Hepatic stellate cell (primary cell): ENCODE measurements at regions not wholly inside any gene's neighbourhood (a gene's known extent, or its start where the extent isn't known, plus 50 kb on each side); places are given as distances from the start of the nearest gene placed in this dataset.
"Not testable (repeated sequence)": the region's sequence is repeated elsewhere in the genome, so short reads cannot be mapped to it uniquely, and the experiment has no call there.

Experiments
- DNase-seq: peaks from one replicate; pipeline ENCODE4 v3.0.0; 2011; ENCODE audit warnings: low spot score

GRCh38 chr2:192437653-192438052 is 242.9 kb upstream of the TMEFF2 start:
- DNase-seq: no peak

DNA sequence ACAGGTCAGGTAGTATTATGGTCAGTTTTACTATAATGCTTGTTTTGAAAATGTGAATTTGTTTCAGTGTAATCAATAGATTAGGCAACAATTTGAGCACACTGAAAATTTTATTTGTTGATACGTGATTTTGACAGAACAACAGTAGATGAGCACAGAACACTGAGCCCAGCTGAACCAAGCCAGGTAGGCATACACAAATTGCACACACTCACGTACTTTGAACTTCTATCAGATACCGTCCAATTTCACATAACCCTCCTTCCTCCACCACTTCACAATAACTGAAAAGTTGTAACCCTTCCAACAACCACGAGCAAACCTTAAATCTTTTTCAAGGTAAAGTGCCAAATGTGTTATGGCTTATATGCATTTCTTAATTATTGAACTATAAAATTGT is 229.5 kb upstream of the TMEFF2 start:
- no peak for DNase-seq

GRCh38 chr2:192419786-192420185 is 225.1 kb upstream of the TMEFF2 start:
- no peak for DNase-seq

DNA sequence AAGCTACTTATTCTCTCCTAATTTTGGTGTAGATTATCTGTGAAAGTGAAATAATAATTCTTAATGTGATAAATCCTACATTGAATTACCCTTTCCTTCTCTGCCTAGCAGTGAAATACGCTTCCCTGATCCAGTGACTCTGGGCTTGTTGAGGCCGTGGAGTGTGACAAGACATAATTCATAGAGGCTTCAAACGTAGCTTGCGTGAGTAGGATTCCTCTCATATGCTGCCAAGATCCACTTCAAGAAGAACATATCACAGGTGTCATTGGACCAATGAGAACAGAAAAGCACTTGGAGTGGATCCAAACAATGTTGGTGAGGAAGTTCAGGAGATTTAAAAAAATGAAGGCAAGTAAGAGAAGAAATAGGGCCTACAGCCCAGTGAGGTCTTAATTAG is 221.3 kb upstream of the TMEFF2 start:
- no peak for DNase-seq

GRCh38 chr2:192414794-192415193 is 220.1 kb upstream of the TMEFF2 start:
- no peak for DNase-seq

DNA sequence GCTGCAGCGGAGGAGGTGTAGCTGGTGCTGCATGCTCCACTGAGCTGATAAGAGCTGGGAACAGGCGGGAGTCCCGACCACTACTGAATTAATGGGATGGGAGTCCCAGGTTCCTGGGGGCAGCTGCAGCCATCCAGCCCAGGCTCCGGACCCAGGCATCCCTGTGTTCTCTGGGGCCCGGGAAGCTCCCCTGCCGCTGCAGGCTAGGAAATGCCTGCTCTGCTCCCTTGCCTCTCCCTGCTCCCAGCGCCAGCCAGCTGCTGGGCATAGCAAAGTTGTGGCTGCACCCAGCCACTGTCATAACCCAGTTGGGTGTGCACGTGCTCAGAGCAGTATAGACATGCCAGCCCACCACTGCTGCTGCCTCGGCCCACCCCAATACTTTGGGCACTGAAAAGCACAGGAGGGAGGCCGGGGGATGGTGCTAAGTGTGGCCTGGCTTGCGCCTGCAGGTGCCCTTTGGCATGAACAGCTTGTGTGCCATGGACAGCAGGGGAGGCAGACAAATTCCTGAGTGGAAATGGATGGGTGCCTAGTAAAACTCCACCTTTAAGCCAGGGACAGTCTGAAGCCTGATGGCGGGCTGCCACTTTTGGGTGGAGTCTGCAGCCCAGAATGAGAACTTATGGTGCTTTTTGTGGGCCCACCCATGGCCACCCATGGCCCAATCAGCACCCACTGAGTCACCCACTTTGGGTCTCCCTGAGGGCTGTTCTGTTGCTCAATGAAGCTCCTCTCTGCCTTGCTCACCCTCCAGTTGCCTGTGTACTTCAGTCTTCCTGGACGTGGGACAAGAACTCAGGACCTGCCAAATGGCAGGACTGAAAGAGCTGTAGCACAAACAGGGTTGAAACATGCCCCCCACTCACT is 219.3 kb upstream of the TMEFF2 start:
- no peak for DNase-seq

- not testable (repeated sequence) for DNase-seq
Observed at GRCh38 chr2:192412866-192413265, 218.1 kb upstream of the TMEFF2 start.

DNA sequence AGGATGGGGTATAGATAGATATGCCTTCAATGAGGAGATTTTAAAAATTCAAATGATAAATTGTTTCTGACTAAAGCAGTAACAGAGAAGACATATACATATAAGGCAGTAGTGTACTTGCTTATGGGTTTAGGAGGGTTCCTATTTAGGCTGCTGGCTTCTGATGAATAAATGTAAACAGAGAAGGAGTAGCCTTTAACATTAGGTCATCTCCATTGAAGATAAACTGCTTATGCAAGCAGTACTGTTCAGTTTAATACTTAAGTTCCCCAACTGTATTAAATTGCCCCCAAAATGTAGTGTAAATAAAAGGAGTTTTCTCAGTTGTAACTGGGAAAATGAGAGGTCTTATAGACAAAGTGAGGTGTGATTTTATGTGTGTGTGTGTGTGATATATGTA is 217.7 kb upstream of the TMEFF2 start:
- no peak for DNase-seq

GRCh38 chr2:192411755-192412154 is 217.0 kb upstream of the TMEFF2 start:
- no peak for DNase-seq

DNA sequence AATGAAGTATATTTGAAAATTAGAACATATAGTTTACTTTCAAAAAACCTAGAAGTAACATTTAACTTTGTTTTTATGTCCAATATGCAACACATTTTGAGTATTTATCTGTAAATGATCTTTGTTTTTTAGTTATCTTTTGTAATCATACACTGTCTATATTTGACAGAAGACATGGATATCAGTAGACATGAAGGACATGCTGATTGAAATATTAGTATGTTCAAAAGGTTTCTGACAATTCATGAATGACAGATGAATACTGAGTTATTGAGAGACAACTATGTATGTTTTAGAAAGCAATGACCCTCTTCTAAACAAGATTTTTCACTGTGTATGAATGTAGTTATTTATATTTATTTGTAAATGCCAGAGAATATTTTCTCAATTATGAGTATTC is 215.6 kb upstream of the TMEFF2 start:
- no peak for DNase-seq

DNA sequence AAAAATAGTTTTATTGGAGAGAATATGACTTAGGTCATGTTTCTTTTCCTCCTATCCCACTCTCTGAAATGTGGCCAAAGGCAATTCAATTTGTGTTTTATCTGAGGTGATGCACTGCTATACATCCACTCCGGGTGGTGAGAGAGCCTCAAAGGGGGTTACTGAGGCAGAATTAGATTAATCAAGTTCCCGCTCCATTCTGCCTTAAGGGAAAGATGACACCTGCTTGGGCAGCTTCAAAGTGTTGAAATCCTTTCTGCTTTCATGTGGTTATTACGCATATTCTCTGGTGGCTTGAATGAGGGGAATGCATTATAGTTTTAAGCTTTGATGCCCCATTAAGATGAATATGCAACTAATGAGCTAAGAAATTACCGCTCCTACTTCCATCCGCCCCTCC is 213.0 kb upstream of the TMEFF2 start:
- no peak for DNase-seq

DNA sequence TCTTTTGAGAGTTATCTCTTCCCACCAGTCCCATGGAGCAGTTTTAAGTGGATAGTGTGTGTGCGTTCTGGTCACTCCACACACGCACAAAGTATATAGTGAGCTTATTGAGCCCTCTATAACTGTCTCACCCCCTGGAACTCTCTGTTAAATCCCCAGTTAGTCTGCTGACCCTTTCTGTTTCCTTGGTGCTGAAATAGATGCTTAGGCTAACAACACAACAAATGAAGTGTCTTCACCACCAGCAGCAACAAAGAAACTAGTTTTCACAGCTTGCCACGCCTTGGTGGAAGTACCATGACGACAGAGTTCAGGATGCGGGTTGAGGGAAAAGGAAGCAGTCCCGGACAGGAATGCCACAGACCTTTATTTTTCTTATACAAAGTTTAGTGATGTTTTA is 203.5 kb upstream of the TMEFF2 start:
- no peak for DNase-seq

DNA sequence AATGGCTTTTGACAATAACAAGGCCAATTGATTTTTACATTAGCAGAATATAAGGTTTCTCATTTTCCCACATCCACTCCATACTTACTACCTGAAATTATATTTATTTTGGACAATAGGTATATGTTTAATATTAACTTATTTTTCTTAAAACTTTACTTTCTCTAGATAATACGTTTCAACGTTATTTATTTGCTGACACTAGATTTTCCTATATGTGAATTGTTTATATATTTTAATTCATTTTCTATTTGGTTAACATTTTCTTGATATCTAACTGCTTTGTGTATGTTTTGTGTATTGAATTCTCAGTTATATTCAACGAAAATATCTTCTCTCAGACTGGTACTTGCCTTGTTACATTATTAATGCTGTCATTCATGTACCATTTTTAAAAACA is 199.9 kb upstream of the TMEFF2 start:
- DNase-seq: no peak

DNA sequence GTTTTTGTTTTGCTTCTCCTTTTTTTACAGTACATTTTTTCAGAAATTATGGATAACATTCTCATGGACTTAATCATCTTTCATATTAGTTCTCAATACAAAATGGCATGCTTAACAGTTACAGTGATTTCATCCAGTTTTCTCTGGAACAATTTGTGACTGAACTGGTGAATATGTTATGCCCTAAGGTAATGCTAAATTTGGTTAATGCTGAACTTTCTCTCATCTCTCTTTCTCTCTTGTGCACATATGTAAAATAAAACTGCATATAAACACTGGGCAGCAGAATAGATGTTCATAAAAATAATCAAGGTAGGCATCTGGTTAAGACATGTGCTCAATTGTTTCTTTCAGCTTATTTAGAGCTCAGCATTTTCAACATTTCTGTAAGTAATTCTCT is 196.3 kb upstream of the TMEFF2 start:
- no peak for DNase-seq

DNA sequence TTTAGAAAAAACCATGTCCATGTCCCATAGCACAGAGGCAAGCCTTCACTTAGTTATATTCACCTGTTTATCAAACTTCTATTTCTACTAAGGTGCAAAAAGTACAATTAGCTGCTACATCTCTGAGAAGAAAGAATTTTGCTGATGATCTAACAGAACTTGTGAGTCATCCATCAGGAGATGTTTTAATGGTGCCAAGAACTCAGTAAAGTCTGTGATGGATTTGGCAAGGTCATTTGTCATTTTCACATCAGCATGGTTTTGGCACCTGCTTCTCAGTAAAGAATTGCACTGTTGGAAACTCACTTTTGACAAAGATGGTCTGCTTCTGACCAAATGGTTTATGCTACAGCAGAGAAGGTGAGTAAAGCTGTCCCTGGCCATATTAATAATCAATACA is 195.7 kb upstream of the TMEFF2 start:
- no peak for DNase-seq

GRCh38 chr2:192384191-192384590 is 189.5 kb upstream of the TMEFF2 start:
- DNase-seq: not testable (repeated sequence)

DNA sequence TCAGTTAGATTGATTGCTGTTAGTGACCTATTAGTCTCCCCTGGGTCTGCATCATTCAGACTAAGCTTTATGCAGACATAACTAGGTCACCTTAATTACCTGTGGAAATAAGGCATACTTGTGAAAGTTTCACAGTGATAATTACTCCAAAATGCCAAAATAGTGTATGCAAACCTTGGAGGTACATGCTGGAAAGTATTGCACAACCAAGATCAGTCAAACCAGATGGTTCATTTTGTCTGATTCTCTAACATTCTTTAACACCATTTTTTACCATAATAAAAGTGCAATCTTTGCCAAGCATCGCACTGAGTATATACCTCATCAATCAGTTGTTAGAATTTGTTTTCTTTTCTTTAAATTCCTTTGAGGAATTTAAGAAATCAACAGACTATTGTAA is 186.3 kb upstream of the TMEFF2 start:
- no peak for DNase-seq

GRCh38 chr2:192379736-192380135 is 185.0 kb upstream of the TMEFF2 start:
- no peak for DNase-seq

- no peak for DNase-seq
Observed at GRCh38 chr2:192377173-192377572, 182.4 kb upstream of the TMEFF2 start.

DNA sequence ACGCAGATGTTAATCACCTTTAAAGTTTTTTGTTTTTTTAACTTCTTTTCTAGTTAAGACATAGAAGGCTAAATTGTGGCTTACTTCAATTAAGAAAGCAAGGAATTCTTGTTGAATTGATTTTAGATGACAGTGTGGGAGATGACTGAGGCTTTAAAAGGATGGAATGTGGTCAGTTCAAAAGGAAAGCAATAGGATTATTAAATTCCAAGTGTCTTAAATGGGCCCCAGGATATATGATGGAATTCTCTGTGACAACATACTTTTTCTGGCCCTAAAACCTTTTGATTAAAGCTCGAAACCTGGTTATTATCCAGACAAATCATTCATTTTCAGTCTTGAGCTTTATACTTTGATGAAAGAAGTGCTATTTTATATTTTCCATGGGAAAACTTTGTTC is 179.0 kb upstream of the TMEFF2 start:
- DNase-seq: no peak

GRCh38 chr2:192373221-192373620 is 178.5 kb upstream of the TMEFF2 start:
- DNase-seq: no peak

- no peak for DNase-seq
Observed at GRCh38 chr2:192369969-192370368, 175.2 kb upstream of the TMEFF2 start.

DNA sequence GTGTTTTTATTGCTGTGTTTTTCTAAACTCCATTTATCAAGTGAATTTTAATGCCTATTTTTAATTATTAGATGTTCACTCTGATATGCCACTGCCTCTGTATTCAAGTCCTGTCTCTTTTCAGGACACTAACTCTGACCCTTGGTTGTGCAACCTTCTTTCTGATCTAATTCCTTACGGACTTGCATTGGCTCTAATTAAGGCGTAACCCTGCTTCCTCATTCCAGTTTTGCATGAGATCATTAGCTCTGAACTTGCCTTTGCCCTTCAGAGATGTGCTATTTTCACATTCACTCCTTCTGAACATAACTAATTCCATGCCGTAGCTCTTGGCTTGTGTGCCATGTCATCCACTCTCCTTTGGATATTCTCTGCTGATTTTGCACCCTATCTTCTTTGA is 162.5 kb upstream of the TMEFF2 start:
- DNase-seq: no peak

- no peak for DNase-seq
Observed at GRCh38 chr2:192354512-192355244, 159.9 kb upstream of the TMEFF2 start.
